Neural cell (in vitro differentiated cells): ENCODE measurements at regions not wholly inside any gene's neighbourhood (a gene's known extent, or its start where the extent isn't known, plus 50 kb on each side); places are given as distances from the start of the nearest gene placed in this dataset.

Experiments
- H2AFZ ChIP-seq: fragments of 200-600, 300-800 bp; sonication (generic), shearing (Covaris generic); 2 replicates; pipeline ENCODE4 v1.6.0; 2014; ENCODE audit warnings: low read depth, mild to moderate bottlenecking, antibody characterized with exemption, low read length, moderate library complexity
- H3F3A ChIP-seq: fragments of 200-600 bp; shearing (Covaris generic); 2 replicates; pipeline ENCODE4 v1.6.1; 2016; ENCODE audit warnings: mild to moderate bottlenecking, moderate library complexity, mixed read lengths, antibody characterized with exemption, low read length; ENCODE audit not compliant: insufficient read depth, poor library complexity, severe bottlenecking
- H3K27ac ChIP-seq: fragments of 200-600, 300-800 bp; sonication (generic), shearing (Covaris generic); 2 replicates; pipeline ENCODE4 v1.5.1; 2014; ENCODE audit warnings: mild to moderate bottlenecking, low read length, moderate library complexity
- H3K27me3 ChIP-seq: fragments of 300-800, 200-600 bp; sonication (generic), shearing (Covaris generic); 2 replicates; pipeline ENCODE4 v1.6.0; 2014; ENCODE audit warnings: mild to moderate bottlenecking, low read depth, low read length, moderate library complexity; ENCODE audit not compliant: insufficient read depth
- H3K36me3 ChIP-seq: fragments of 300-800, 200-600 bp; sonication (generic), shearing (Covaris generic); 2 replicates; pipeline ENCODE4 v1.5.1; 2014; ENCODE audit warnings: mild to moderate bottlenecking, antibody characterized with exemption, low read length, moderate library complexity; ENCODE audit not compliant: insufficient read depth
- H3K4me2 ChIP-seq: fragments of 300-800, 200-600 bp; sonication (generic), shearing (Covaris generic); 2 replicates; pipeline ENCODE4 v1.6.0; 2014; ENCODE audit warnings: mild to moderate bottlenecking, low read length
- H3K4me3 ChIP-seq: fragments of 300-800, 200-600 bp; sonication (generic), shearing (Covaris generic); 2 replicates; pipeline ENCODE4 v1.5.1; 2014; ENCODE audit warnings: mild to moderate bottlenecking, low read length, moderate library complexity
- H3K79me2 ChIP-seq: fragments of 200-600 bp; shearing (Covaris generic); replicated peaks from 2 replicates; pipeline ENCODE4 v1.6.0; 2014; ENCODE audit warnings: mild to moderate bottlenecking, low read length, moderate library complexity; ENCODE audit not compliant: insufficient read depth
- H3K9ac ChIP-seq: fragments of 300-800, 200-600 bp; sonication (generic), shearing (Covaris generic); 2 replicates; pipeline ENCODE4 v1.6.1; 2016; ENCODE audit warnings: mild to moderate bottlenecking, low read length, mixed read lengths
- H3K9me2 ChIP-seq: fragments of 200-600 bp; shearing (Covaris generic); 2 replicates; pipeline ENCODE4 v1.6.1; 2016; ENCODE audit warnings: mild to moderate bottlenecking, low read length, mixed read lengths; ENCODE audit not compliant: insufficient read depth
- H3K9me3 ChIP-seq: fragments of 200-600, 300-800 bp; sonication (generic), shearing (Covaris generic); 2 replicates; pipeline ENCODE4 v1.6.1; 2016; ENCODE audit warnings: mild to moderate bottlenecking, mixed run types, low read length, moderate library complexity, mixed read lengths
- H4K20me1 ChIP-seq: fragments of 200-600 bp; shearing (Covaris generic); 2 replicates; pipeline ENCODE4 v1.6.1; 2016; ENCODE audit warnings: mild to moderate bottlenecking, mixed run types; ENCODE audit not compliant: insufficient read depth
- CTCF ChIP-seq: fragments of 450-650 bp; IDR thresholded peaks from 2 replicates; pipeline ENCODE4 v1.5.1; 2014; ENCODE audit warnings: antibody characterized with exemption, mild to moderate bottlenecking, moderate library complexity; ENCODE audit not compliant: poor library complexity, severe bottlenecking
- EP300 ChIP-seq: fragments of 450-650 bp; conservative IDR thresholded peaks from 2 replicates; pipeline ENCODE4 v1.6.1; 2014; ENCODE audit warnings: antibody characterized with exemption, mild to moderate bottlenecking, moderate library complexity; ENCODE audit not compliant: poor library complexity, severe bottlenecking
- EZH2 ChIP-seq: fragments of 200-600, 300-800 bp; shearing (Covaris generic), sonication (generic); IDR thresholded peaks from 2 replicates; pipeline ENCODE4 v1.6.1; 2014; ENCODE audit warnings: antibody characterized with exemption, low read length, borderline replicate concordance, mild to moderate bottlenecking; ENCODE audit not compliant: insufficient read depth, poor library complexity, severe bottlenecking
- MXI1 ChIP-seq: fragments of 450-650 bp; conservative IDR thresholded peaks from 2 replicates; pipeline ENCODE4 v1.6.1; 2014; ENCODE audit warnings: antibody characterized with exemption, mild to moderate bottlenecking; ENCODE audit not compliant: poor library complexity, severe bottlenecking
- POLR2AphosphoS5 ChIP-seq: IDR thresholded peaks from 2 replicates; pipeline ENCODE4 v1.6.1; 2012
- RAD21 ChIP-seq: fragments of 450-650 bp; conservative IDR thresholded peaks from 2 replicates; pipeline ENCODE4 v1.6.1; 2014; ENCODE audit warnings: antibody characterized with exemption, mild to moderate bottlenecking, moderate library complexity
- REST ChIP-seq: IDR thresholded peaks from 2 replicates; pipeline ENCODE4 v1.6.1; 2012; ENCODE audit warnings: borderline replicate concordance
- SMC3 ChIP-seq: fragments of 450-650 bp; conservative IDR thresholded peaks from 2 replicates; pipeline ENCODE4 v1.6.1; 2014; ENCODE audit warnings: antibody characterized with exemption, mild to moderate bottlenecking, moderate library complexity; ENCODE audit not compliant: poor library complexity
- TAF1 ChIP-seq: IDR thresholded peaks from 2 replicates; pipeline ENCODE4 v1.6.1; 2012; ENCODE audit warnings: low read depth

DNA sequence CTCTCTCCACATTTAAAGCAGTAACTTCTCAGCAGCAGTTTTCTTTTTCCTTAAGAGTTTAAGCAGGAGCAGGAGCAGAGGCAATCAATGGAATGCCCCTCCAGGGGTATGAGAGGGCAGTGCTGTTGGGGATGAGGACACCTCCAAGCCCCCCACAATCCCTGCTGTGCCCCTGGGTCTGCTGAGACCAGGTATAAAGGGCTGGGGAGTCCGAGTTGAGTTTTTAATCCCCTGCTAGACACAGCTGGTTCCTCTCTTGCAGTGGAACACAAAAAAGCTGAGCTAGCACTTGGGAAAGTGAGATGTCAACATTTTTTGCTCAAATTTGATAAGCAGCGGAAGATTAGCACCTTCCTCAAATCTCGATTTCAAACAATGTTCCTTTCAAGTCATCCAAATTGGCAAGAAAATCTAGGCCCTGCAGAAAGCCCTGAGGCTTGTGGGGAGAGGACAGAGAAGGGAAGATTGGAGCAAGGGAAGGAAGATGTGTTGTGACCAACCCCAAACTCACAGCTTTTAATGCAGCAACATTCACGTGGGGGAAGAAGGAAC, 581.9 kb downstream of the SOX6 start:
- H3K27ac ChIP-seq, result no peak overlapping the region
- TF ChIP-seq RAD21, result no peak
- TF ChIP-seq SMC3, result no peak
- no peak for TF ChIP-seq MXI1
- no peak for TF ChIP-seq POLR2AphosphoS5
- TF ChIP-seq EP300, result no peak
- TF ChIP-seq CTCF, result no peak
- no peak for TF ChIP-seq TAF1
- TF ChIP-seq REST, result no peak
- TF ChIP-seq EZH2, result no peak

DNA sequence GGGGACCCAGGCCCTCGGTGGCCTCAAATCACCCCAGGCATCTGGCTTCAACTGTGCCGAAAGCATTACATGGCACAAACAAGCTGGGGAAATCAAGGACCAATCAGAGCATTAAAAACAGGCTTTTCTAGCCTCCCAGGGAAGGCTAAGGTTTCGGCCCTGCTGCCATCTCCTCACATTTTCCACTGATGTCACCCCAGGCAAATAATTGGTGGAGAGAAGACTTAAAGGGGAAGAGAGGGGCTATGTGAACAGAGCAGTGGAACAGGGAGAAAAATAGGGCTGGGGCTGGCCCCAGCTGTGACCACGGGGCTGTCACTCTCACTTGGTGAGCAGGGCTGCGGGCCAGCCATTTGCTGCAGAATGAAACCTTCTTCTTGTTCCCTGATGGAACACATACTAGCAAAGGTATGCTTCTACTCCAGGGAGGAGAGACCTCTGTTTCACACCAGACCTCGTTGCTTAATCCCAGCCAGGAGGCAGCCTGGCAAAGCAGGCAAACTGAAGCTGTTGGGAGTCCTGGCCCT, 581.3 kb downstream of the SOX6 start:
- TF ChIP-seq REST (no peak), SMC3 (no peak), EZH2 (no peak), CTCF (no peak), TAF1 (no peak)
- no peak overlapping the region for H3K9ac ChIP-seq
- H3F3A ChIP-seq, result peaks cover 2% of the 10 kb centered on the region
- no peak overlapping the region for H3K4me2 ChIP-seq
- no peaks in the 10 kb centered on the region for H3K9me3 ChIP-seq
- no peaks in the 10 kb centered on the region for H3K36me3 ChIP-seq
- H4K20me1 ChIP-seq, result no peaks in the 10 kb centered on the region
- no peak overlapping the region for H3K4me3 ChIP-seq
- no peak overlapping the region for H2AFZ ChIP-seq
- H3K9me2 ChIP-seq, result no peaks in the 10 kb centered on the region
- no peaks in the 10 kb centered on the region for H3K79me2 ChIP-seq
- H3K27me3 ChIP-seq, result no peaks in the 10 kb centered on the region
- H3K27ac ChIP-seq, result no peak overlapping the region

More for the DNA sequence above, 581.9 kb downstream of the SOX6 start:
- H3K27me3 ChIP-seq, result no peaks in the 10 kb centered on the region
- H3K9ac ChIP-seq, result no peak overlapping the region
- H3K36me3 ChIP-seq, result no peaks in the 10 kb centered on the region
- no peak overlapping the region for H2AFZ ChIP-seq
- H3K4me3 ChIP-seq, result no peak overlapping the region
- H4K20me1 ChIP-seq, result no peaks in the 10 kb centered on the region
- H3K9me3 ChIP-seq, result no peaks in the 10 kb centered on the region
- H3K9me2 ChIP-seq, result no peaks in the 10 kb centered on the region
- peaks cover 2% of the 10 kb centered on the region for H3F3A ChIP-seq
- no peak overlapping the region for H3K4me2 ChIP-seq
- no peaks in the 10 kb centered on the region for H3K79me2 ChIP-seq
